Medulla oblongata (tissue), 1 donor: ENCODE measurements at regions not wholly inside any gene's neighbourhood (a gene's known extent, or its start where the extent isn't known, plus 50 kb on each side); places are given as distances from the start of the nearest gene placed in this dataset.

Experiments used
- DNase-seq: peaks from one replicate; pipeline ENCODE4 v3.0.0-alpha.2; 2015; ENCODE audit errors: extremely low spot score

DNA sequence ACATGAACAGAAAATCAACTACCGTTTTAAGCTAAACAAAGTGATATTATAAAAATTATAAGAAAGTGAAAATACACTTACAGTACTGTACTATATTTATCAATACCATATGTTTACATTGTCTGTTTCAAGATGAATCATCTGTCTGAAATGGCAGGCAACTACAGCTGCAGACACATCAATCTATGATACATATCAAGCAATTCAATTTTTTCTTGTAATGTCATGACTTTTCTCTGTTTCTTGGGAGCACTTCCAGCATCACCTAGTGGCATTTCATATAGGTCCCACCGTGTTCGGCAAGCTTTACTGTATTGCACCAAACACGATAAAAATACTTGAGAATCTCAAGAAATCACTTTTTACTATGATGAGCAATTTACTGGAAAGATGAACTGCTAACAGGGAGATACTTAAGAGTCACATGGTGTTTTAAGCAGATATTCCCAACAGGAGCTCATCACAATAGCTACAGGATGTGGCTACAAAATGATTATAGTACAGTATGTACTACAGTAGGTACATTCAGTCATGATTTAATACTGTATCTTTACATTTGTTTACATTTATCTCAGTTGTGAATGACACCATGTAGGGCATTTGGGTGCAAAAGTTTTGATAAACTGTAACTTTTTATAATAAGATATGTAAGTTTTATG is 207.4 kb downstream of the ADAM29 start:
- DNase-seq, result no peak

DNA sequence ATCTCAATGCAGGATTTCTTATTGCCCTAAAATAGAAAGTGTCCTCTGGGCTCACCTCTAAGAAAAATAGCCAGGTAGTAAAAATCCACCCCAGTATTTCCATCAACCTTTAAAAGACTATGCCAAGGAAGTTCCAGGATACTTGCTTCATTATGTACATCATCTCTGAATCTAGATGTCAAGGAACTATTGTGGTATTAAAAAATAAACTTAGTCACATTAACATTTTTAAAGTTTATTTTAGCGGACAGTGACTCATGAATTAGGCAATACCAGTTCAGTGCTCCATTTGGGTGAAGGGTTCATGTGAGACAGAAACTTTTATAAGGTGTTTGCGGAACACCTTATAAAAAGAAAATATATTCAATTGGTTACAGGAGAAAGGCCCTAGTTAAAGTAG is 209.2 kb downstream of the ADAM29 start:
- DNase-seq, result no peak

DNA sequence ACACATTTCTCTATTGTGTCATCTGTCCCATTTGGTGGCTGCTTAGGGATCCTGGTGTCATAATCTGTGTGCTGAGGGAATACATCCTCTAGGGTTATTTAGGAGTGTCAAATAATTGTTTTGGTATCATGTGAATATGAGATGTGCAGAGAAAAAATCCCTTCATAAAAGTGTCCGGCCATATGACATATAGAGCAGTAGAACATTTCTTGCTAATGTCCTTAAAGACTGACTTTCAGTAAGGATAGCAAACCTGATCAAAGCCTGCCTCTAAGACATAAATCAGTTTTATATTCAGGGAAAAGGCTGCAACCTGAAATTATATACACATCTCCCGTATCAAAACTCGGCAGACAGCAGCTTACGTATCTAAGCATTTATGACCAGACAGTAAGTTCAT is 211.6 kb downstream of the ADAM29 start:
- no peak for DNase-seq

DNA sequence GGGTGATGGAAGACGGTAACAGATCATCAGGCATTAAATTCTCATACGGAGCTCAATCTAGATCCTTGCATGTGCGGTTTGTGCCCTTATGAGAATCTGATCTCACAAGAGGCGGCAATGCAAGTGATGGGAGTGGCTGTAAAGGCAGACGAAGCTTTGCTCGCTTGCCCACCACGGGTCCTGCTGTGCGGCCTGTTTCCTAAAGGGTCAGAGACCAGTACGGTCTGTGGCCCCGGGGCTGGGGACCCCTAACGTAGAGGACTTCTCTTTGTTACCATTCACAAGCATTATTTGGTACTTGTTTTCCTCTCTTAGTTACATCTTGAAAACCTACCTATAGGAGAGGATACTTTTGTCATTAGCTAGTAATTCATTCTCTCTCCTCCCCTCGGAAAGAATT is 221.0 kb downstream of the ADAM29 start:
- DNase-seq, result no peak

DNA sequence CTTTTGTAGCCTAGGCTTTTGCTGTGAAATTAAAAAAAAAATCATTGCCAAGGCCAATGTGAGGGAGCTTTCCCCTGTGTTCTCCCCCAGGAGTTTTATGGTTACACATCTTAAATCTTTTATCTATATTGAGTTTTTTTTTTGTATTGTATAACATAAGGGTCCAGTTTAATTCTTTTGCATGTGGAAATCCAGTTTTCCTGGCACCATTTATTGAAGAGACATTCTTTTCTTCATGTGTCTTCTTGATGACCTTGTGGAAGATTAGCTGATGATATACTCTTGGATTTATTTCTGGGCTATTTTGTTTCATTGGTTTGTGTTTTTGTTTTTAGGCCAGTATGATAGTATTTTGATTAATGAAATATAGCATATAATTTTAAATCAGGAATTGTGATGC is 225.0 kb downstream of the ADAM29 start:
- DNase-seq, result no peak

DNA sequence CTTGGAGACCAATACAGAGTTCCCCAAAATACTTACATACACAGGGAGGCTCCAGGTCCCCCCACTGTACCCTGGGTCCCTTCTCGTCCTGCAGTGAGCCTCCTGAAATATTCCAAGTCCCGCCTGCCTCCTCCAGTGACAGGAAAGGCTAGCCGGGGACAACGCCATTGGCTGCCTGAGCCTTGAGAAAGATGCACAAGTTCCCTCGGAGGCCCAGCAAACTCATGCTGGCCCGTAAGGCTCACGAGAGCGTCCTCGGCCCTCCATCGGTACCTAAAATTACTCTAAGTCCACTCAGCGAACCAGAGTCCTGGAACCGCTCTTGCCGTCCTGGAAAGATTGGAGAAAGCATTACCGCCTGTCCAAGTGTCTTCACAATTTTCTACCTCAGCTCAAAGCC is 228.6 kb downstream of the ADAM29 start:
- DNase-seq, result no peak

DNA sequence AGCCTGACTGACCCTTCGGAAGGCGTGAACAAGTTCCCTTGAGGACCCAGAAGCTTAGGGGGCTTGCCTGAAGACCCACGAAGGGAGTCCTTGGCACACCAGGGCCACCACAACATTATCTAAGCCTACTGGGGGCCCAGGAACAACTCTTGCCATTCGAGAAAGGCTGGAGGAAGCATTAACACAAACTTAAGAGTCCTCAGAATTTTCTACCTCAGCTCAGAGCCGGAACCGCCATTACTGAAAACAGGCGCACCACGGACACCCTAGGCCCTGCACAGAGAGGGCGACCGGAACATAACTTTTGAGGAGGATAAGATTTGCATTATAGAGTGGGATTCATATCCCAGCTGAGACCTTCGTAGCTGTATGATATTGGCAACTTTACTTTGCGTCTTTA is 229.1 kb downstream of the ADAM29 start:
- DNase-seq, result no peak

DNA sequence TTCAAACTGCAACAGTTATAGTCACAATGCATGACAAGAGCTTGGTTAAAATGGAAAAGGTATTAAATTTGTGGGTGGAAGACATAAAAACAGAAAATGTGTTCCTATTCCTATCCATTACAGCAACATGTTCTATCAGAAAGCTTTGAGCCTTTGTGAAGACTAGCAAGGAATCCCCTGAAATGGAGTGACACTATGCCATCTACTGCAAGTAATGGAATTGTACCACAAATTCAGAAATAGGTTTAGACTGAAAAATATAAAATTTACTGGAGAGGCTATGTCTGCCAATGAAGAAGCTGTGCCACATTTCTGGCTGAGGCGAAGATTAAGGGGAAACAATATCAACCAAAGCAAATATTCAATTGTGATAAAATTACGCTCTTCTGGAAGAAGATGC is 247.9 kb downstream of the ADAM29 start:
- DNase-seq, result no peak

DNA sequence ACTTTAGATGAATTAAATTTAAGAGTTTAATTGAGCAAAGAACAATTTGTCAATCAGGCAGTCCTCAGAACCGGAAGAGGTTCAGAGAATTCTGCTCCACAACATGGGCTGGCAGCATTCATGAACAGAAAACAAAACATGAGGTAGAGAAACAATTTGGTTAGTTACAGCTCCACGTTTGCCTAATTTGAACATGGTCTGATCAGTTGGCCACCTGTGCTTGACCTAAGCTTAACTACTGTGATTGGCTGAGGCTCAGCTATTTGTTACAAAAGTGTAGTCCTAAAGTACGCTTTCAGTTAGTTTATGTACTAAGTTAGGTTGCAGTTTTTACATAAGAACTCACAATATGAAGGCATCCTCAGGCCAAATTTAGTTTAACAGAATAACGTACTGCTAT is 258.6 kb downstream of the ADAM29 start:
- DNase-seq, result no peak

DNA sequence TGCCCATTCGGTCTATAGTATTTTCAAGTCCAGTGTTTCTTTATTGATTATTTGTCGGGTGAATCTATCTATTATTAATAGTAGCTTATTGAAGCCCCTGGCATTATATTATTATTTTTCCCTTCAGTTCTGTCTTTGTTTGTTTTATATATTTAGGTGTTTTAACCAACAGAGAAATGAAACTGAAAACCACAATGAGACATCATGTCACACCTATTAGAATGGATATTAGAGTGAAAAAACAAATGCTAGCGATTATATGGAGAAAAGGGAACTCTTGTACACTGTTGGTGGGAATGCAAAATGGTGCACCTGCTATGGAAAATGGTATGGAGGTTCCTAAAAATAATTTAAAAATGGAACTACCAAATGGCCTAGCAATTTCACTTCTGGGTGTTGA is 272.5 kb downstream of the ADAM29 start:
- no peak for DNase-seq

DNA sequence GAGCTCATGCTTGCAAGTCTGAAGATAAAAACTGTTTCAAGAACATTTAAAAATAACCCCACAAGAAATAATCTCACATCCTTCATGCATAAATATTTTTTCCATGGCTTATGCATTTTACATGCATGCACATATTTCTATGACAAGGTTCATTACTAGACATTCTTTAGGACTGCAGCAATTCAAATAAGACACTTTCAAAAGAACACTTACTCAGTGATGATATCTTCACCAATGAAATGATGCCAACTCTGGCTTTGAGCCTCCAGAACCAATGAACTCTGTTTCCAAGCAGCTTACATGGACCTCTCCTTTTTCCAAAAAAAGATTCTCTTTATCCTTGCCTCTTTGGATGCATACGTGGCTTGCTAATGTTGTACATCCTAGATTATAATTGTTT is 279.9 kb downstream of the ADAM29 start:
- no peak for DNase-seq

DNA sequence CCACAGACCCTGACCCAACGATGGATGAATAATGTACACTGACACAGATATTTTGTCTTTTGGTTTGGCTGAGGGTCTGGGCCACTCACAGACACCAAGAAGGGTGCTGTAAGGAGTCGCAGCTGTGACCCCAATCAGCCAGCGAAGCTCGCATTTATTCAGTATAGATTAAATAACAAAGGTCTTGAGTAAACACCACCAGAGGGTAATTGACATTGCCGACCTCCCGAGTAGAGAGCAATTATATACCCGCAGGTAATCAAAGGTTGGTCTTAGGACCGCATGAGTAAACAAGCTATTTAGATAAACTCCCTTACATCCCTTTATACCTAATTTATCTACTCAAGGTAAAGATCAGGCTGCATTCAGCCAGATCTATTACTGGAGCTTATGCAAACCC is 297.1 kb downstream of the ADAM29 start:
- DNase-seq, result no peak

DNA sequence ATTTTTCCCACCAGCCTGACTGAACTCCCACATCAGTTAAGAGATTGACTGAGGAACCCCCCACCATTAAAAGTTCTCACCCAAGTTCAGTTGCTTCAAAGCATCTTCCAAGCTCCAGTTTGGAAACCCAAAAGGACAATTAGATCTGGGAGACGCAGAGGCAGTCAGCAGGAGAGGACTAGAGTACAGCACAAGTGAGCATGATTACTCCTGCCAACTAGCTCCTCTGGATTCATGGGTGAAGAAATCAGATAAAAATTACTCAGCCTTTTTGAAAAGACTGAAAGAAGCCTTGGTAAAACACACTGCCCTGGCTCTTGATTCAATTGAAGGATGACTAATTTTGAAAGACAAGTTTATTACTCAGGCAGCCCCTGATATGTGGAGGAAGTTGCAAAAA is 297.5 kb downstream of the ADAM29 start:
- DNase-seq, result no peak

DNA sequence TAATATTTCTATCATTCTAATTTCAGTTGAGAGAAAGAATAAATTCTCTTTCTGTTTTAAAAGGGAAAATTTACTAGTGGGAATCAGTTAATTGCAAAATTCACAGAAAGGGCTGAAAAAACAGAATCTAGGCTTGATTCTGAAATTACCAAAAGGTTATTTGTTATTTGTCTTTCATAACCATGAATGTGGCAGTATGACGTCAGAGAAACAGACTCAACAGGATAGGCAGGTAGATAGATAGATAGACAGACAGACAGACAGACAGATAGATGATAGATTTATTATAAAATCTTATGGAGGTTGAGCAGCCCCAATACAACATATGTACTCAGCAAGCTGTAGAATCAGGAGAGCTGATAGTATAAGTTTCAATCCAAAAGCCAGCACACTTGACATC is 311.0 kb downstream of the ADAM29 start:
- no peak for DNase-seq

DNA sequence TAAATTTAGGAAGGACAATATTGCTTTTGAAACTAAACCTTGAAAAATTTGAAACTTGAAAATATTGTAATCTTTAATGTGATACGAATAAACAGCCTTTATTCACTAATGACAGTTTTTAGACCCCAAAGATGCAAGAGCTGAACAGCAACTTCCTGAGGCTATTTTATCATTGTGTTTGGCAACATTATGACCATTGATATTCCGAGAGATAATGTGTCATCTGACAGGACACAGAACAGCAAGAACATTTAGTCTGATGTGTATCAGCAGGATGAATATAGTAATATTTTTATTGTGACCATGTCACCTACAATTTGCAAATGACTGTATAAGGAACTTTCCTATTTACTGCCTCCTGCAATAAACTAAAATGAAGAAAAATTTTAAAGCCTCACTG is 316.0 kb downstream of the ADAM29 start:
- no peak for DNase-seq

DNA sequence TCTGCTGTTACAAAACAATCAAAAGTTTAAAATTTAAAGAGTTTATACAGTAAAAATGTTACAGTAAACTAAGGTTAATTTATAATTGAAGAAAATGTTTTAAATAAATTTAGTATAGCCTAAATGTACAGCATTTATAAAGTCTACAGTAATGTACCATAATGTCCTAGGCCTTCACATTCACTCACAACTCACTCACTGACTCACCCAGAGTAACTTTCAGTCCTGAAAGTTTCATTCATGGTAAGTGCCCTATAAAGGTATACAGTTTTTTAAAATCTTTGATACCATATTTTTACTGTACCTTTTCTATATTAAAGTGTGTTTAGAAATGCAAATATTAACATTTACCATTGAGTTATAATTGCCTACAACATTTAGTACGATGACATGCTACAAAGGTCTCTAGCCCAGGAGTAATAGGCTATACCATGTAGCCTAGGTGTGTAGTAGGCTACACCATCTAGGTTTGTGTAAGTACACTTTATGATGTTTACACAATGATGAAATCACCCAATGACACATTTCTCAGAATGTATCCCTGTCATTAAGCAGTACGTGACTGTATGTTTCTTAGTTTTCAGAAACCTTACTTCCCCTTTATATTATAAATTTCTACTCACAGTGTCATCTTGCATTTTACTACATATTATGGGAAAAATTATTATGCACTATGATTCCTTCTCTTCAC is 320.8 kb downstream of the ADAM29 start:
- DNase-seq, result no peak

DNA sequence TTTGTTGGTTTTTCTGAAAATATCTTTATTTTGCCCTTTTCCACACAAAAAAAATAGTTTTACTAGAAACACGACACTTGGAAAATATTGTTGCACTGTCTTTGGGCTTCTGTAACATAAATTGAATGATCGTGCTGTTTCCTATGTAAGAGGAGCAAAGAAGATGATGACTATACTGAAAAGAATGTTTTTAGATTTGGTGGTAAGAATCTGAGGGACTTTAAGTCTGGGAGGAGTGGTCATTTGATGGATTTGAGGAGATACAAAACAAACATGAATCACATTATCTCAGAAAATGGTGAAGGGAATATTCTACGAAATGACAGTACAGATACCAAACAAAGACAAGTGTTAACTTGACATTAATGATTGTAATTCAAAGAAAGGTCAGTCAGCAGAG is 328.8 kb downstream of the ADAM29 start:
- DNase-seq, result no peak

DNA sequence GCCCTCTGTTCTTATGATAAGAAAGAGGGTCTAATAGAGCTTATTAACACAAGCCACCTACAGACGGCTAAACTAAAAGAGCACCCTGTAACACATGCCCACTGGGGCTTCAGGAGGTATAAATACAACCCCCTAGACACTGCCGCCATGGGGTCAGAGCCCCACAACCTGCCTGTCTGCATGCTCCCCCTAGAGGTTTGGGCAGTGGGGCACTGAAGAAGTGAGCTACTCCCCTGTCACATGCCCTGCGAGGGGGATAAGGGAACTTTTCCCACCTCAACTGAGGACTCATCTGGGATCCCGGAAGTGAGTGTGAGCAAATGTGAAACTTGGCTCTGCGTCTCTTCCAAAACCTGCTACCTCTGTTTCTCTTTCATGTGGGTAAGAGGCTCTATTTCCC is 334.5 kb downstream of the ADAM29 start:
- no peak for DNase-seq

DNA sequence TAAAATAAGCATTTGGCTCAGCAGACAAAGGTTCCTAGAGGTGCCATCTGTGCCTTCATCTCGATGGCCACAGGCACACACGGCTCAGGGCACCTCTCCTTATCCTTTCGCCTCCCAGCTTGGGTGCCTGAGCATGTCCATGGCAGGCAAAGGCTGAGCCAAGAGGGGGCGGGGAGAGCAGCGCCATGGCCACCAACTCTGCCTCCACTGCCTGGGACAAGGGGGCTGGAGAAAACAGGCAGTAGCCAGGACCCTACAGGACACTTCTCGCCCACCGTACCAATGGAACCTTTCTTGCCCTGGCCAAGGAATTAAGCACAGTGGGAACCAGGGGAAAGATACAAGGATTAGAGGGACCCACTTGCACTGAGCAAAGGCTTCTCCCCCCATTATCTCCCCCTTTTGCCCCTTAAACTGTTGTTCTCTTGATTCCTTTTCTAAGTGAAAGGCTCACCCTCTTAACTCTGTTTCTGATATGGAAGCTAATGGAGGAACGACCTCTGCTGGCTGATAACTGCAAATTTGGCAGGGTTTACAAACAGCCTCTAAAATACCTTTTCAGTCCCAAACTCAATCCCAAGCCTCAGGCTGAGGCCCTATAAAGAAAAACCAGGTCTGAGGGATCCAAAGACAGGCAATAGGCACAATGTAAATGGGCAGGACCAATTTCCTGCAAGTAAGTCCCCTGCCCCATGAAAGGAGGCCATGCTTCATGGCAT is 335.2 kb downstream of the ADAM29 start:
- DNase-seq, result no peak

DNA sequence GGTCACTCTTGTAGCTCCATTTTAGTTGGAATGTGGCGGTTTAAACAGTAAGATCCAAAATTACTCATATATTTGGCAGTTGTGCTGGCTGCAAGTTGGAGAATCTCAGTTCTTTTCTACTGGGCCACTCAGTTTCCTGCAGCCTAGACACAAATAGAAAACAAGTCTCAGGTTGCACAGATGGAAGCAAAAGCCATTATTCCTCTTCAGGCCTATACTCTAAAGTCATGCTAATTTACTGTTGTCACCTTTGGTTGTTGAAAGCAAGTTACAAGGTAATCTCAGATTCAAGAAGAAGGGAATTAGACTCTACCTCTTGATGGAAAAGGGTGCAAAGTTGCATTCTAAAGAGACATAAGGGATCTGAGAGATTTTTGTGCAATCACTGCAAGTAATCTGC is 345.4 kb downstream of the ADAM29 start:
- DNase-seq, result no peak

DNA sequence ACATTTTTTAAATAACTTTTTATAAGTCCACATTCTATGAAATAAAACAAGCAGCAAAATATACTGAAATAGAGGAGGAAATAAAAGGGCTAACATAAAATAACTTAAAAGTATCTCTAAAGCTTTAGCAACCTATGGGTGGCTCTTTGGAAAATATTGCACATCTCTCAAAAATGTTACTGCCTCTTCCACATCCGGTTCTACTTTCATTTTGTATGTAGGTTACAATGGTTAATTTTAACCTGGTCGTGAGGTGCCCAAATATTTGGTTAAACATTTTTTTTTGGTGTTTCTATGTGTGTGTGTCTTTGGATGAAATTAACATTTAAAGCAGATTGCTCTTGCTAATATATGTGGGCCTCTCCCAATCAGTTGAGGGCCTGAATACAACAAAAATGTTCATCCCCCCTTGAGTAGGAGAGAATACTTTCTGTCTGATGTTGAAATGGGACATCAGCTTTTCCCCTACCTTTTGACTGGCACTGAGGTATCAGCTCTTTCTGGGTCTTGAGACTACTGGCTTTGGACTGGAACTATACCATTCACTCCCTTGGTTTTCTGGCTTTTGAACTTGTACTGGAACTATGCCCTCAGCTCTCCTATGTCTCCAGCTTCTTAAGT is 353.0 kb downstream of the ADAM29 start:
- no peak for DNase-seq

DNA sequence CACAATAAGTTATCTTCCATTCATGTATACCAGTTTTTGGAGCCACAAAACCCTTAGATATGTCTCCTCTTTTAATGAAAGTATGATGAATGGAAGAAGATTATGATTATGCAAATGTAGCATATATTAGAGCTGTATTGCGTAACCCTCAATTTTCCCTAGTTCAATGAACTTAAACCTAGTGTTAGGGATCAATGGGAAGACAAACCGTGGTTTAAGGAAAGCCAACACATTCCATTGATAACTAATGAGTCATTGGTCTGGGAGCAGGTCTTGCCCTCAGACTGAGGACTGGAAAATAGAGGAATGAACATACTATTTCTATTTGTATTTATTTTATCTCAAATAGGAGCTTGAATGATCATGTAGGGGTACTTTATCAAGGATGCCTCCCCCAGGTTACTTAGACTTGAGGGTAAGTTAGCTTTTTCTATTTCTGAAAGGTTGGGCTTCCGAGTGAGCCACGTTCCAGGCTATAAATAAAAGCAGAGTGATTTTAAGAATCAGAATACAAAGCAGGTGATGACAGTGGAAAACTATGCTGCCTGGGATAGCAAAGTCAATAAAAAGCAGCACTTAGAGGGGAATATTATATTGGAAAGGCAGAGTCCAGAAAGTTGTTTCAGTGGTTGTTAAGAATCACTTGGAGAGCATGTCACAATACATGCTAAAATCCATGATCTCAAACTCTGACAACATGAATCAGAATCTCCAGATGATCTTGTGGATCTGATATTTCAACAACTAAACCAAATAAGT is 356.0 kb downstream of the ADAM29 start:
- no peak for DNase-seq
